ENCODE measurements at regions not wholly inside any gene's neighbourhood (a gene's known extent, or its start where the extent isn't known, plus 50 kb on each side); places are given as distances from the start of the nearest gene placed in this dataset.

DNA sequence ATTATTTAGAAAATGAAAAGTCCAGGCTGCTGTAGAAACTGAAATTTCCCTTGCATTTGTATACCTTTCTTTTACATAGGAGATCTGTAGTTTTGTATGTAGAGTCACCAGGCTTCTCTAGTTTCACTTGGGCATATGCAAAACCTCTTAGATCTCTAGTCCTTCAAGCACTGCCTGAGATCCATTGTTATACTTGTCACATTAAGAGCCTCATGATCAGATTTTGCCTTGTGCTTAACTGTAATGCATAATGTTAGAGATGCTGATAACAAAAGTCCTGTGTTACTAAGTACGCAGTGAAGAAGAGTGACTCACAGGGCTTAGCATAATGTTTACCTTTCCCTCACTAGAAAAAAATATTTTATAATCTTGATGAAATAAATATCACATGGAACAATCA lies 250.2 kb downstream of the CYLC2 start:
- TF ChIP-seq POLR2A (IDR thresholded peaks at IDR 0.05) (no peak), CTCF (IDR thresholded peaks at IDR 0.05) (no peak)

All from adrenal gland (tissue), 5 donors.